HG03442 (cell line): ENCODE measurements at regions not wholly inside any gene's neighbourhood (a gene's known extent, or its start where the extent isn't known, plus 50 kb on each side); places are given as distances from the start of the nearest gene placed in this dataset.

Source experiments
- ATAC-seq: cut with Tn5 transposase; IDR thresholded peaks from one replicate; pipeline ENCODE4 v1.9.1; 2021; ENCODE audit warnings: mild to moderate bottlenecking, moderate library complexity; ENCODE audit not compliant: unreplicated experiment

GRCh38 chr12:96132819-96133218 is 61.4 kb upstream of the ELK3 start:
- no peak for ATAC-seq

GRCh38 chr12:96134200-96134599 is 60.0 kb upstream of the ELK3 start:
- no peak for ATAC-seq

- ATAC-seq = no peak
Observed at GRCh38 chr12:96136161-96136560, 58.0 kb upstream of the ELK3 start.

GRCh38 chr12:96136725-96137378 is 57.3 kb upstream of the ELK3 start:
- ATAC-seq = no peak

- ATAC-seq = no peak
Observed at GRCh38 chr12:96140174-96140573, 54.0 kb upstream of the ELK3 start.

- no peak for ATAC-seq
Observed at GRCh38 chr12:96141216-96141912, 52.8 kb upstream of the ELK3 start.

- ATAC-seq = no peak
Observed at GRCh38 chr12:96143392-96143791, 50.8 kb upstream of the ELK3 start.

- no peak for ATAC-seq
Observed at GRCh38 chr12:96143827-96144565, 50.2 kb upstream of the ELK3 start.
